ENCODE measurements at regions not wholly inside any gene's neighbourhood (a gene's known extent, or its start where the extent isn't known, plus 50 kb on each side); places are given as distances from the start of the nearest gene placed in this dataset.

- H2AK5ac ChIP-seq (ENCODE audit: insufficient read length, low read length): no peak overlapping the region
- H3K36me3 Mint-ChIP-seq (ENCODE audit: insufficient read depth in 1 of 3, low read depth in 3 of 3): no peaks in the 10 kb centered on the region
- H3K27me3 Mint-ChIP-seq (ENCODE audit: low read depth): no peaks in the 10 kb centered on the region
- H3T11ph ChIP-seq (ENCODE audit: low read length): no peak overlapping the region
- H3K4me2 ChIP-seq (ENCODE audit: insufficient read depth, insufficient read length, low read length): no peak overlapping the region
- H3K79me2 ChIP-seq (ENCODE audit: insufficient read depth, low read length): no peaks in the 10 kb centered on the region
- no peaks in the 10 kb centered on the region; the same call in 1 of the 2 replicates for H3K4me1 ChIP-seq (ENCODE audit: insufficient read depth, low read length)
- H3K9me3 ChIP-seq (ENCODE audit: control insufficient read depth, low read depth, low read length): no peaks in the 10 kb centered on the region
- H2BK5ac ChIP-seq (ENCODE audit: insufficient read length, low read length): no peak overlapping the region
- peaks cover 0 to 2% of the 10 kb centered on the region in 2 experiments; a peak in 1 of 4 replicates for H3K4me1 Mint-ChIP-seq
- H2BK20ac ChIP-seq (ENCODE audit: low read depth, low read length, poor library complexity, severe bottlenecking): no peak overlapping the region
- no peak overlapping the region for H3K56ac ChIP-seq (ENCODE audit: insufficient read length, low read depth, low read length)
- no peak for DNase-seq
- H2BK120ac ChIP-seq (ENCODE audit: low read depth, low read length, poor library complexity, severe bottlenecking): no peak overlapping the region
- H3K27ac Mint-ChIP-seq: peak overlapping the region in 1 of 3 experiments; percentile 17; a peak in 1 of 7 replicates
- no peak overlapping the region for H3K14ac ChIP-seq (ENCODE audit: insufficient read depth, low read length)
- no peak overlapping the region for H3K23ac ChIP-seq (ENCODE audit: insufficient read length, low read depth, low read length)
- no peak overlapping the region for H3K4ac ChIP-seq (ENCODE audit: low read depth, low read length)
- no peak overlapping the region for H2BK12ac ChIP-seq (ENCODE audit: insufficient read length, low read depth, low read length)
- no peak overlapping the region for H4K8ac ChIP-seq (replicated peaks; ENCODE audit: insufficient read length, low read depth, low read length)
- TF ChIP-seq, protein P1, sequence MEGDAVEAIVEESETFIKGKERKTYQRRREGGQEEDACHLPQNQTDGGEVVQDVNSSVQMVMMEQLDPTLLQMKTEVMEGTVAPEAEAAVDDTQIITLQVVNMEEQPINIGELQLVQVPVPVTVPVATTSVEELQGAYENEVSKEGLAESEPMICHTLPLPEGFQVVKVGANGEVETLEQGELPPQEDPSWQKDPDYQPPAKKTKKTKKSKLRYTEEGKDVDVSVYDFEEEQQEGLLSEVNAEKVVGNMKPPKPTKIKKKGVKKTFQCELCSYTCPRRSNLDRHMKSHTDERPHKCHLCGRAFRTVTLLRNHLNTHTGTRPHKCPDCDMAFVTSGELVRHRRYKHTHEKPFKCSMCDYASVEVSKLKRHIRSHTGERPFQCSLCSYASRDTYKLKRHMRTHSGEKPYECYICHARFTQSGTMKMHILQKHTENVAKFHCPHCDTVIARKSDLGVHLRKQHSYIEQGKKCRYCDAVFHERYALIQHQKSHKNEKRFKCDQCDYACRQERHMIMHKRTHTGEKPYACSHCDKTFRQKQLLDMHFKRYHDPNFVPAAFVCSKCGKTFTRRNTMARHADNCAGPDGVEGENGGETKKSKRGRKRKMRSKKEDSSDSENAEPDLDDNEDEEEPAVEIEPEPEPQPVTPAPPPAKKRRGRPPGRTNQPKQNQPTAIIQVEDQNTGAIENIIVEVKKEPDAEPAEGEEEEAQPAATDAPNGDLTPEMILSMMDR (conservative IDR thresholded peaks at IDR 0.05): 0 out of 3 replicates have a peak, but pooled peaks have one; percentile 21
- H3K23me2 ChIP-seq (ENCODE audit: insufficient read length, low read depth, low read length, poor library complexity, severe bottlenecking): no peaks in the 10 kb centered on the region
- H3K18ac ChIP-seq (ENCODE audit: insufficient read length, low read depth, low read length): no peak overlapping the region
- no peak overlapping the region for H4K5ac ChIP-seq (ENCODE audit: insufficient read length, low read depth, low read length)
- no peaks in the 10 kb centered on the region for H3K79me1 ChIP-seq (ENCODE audit: insufficient read depth, low read depth, low read length, poor library complexity, severe bottlenecking)
- no peak overlapping the region for H2AFZ ChIP-seq (ENCODE audit: low read length)
- no peaks in the 10 kb centered on the region for H3K27me3 ChIP-seq (ENCODE audit: insufficient read depth, low read length)
- no peaks in the 10 kb centered on the region for H3K9me3 Mint-ChIP-seq
- no peak overlapping the region for H3K27ac ChIP-seq (ENCODE audit: insufficient read length, low read depth, low read length)
- no peak overlapping the region for H4K91ac ChIP-seq (ENCODE audit: insufficient read length, low read depth, low read length)
- no CpG with 5 or more reads among the region's 3 CpGs for WGBS (ENCODE audit: extremely low coverage, insufficient read length, low lambda C conversion rate)
- H3K9ac ChIP-seq (ENCODE audit: extremely low read depth, insufficient read length, low read length): no peak overlapping the region
- no peak overlapping the region for H3K4me3 Mint-ChIP-seq
- no peak overlapping the region for H2BK15ac ChIP-seq (ENCODE audit: low read depth, low read length)
- H4K20me1 ChIP-seq (ENCODE audit: control insufficient read depth, insufficient read depth, insufficient read length): no peaks in the 10 kb centered on the region
These were observed 311.9 kb downstream of the TXNL1 start for GRCh38 chr18:56326336-56327072.
